RWPE2 (cell line): ENCODE measurements at regions not wholly inside any gene's neighbourhood (a gene's known extent, or its start where the extent isn't known, plus 50 kb on each side); places are given as distances from the start of the nearest gene placed in this dataset.

Source experiments
- ATAC-seq: fragments of 200-7000 bp; cut with Tn5 transposase; 3 replicates; pipeline ENCODE4 v1.9.1; 2021; ENCODE audit warnings: low read depth
- DNase-seq: peaks from one replicate; pipeline ENCODE4 v3.0.0-alpha.2; 2020; ENCODE audit warnings: low spot score
- H3K27ac ChIP-seq: fragments of 450-650 bp; 2 replicates; pipeline ENCODE4 v1.5.1; 2017; ENCODE audit warnings: mild to moderate bottlenecking; ENCODE audit not compliant: poor library complexity, severe bottlenecking
- H3K27me3 ChIP-seq: fragments of 250-450 bp; sonication (Bioruptor Pico); 2 replicates; pipeline ENCODE4 v1.5.1; 2021; ENCODE audit warnings: mild to moderate bottlenecking, moderate library complexity; ENCODE audit not compliant: insufficient read depth, poor library complexity, severe bottlenecking
- H3K36me3 ChIP-seq: fragments of 250-450 bp; sonication (Bioruptor Pico); 2 replicates; pipeline ENCODE4 v1.5.1; 2020; ENCODE audit warnings: low read depth, mild to moderate bottlenecking, moderate library complexity
- H3K4me1 ChIP-seq: fragments of 250-450 bp; sonication (Bioruptor Pico); 2 replicates; pipeline ENCODE4 v1.5.1; 2021; ENCODE audit warnings: mild to moderate bottlenecking, moderate library complexity; ENCODE audit not compliant: insufficient read depth, poor library complexity, severe bottlenecking
- H3K4me3 ChIP-seq: fragments of 250-450 bp; sonication (Bioruptor Pico); 2 replicates; pipeline ENCODE4 v1.5.1; 2021; ENCODE audit warnings: mild to moderate bottlenecking, moderate library complexity; ENCODE audit not compliant: severe bottlenecking
- H3K9me3 ChIP-seq: fragments of 250-450 bp; sonication (Bioruptor Pico); 2 replicates; pipeline ENCODE4 v1.5.1; 2021; ENCODE audit warnings: mild to moderate bottlenecking, moderate library complexity; ENCODE audit not compliant: severe bottlenecking
- TF ChIP-seq, protein P1 (sequence below): fragments of 450-650 bp; IDR thresholded peaks from one replicate; pipeline ENCODE4 v1.5.1; 2017; ENCODE audit warnings: mild to moderate bottlenecking, moderate library complexity; ENCODE audit not compliant: poor library complexity, severe bottlenecking

GRCh38 chr15:23853286-23853685 lies 166.2 kb upstream of the NDN start:
- Histone ChIP-seq H3K9me3 (no peaks in the 10 kb centered on the region), H3K4me3 (no peak overlapping the region), H3K4me1 (no peaks in the 10 kb centered on the region), H3K27ac (no peak overlapping the region), H3K27me3 (peaks cover 24% of the 10 kb centered on the region), H3K36me3 (no peaks in the 10 kb centered on the region)
- DNase-seq (no peak), ATAC-seq (no peak)
- TF ChIP-seq, protein P1, sequence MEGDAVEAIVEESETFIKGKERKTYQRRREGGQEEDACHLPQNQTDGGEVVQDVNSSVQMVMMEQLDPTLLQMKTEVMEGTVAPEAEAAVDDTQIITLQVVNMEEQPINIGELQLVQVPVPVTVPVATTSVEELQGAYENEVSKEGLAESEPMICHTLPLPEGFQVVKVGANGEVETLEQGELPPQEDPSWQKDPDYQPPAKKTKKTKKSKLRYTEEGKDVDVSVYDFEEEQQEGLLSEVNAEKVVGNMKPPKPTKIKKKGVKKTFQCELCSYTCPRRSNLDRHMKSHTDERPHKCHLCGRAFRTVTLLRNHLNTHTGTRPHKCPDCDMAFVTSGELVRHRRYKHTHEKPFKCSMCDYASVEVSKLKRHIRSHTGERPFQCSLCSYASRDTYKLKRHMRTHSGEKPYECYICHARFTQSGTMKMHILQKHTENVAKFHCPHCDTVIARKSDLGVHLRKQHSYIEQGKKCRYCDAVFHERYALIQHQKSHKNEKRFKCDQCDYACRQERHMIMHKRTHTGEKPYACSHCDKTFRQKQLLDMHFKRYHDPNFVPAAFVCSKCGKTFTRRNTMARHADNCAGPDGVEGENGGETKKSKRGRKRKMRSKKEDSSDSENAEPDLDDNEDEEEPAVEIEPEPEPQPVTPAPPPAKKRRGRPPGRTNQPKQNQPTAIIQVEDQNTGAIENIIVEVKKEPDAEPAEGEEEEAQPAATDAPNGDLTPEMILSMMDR: no peak

DNA sequence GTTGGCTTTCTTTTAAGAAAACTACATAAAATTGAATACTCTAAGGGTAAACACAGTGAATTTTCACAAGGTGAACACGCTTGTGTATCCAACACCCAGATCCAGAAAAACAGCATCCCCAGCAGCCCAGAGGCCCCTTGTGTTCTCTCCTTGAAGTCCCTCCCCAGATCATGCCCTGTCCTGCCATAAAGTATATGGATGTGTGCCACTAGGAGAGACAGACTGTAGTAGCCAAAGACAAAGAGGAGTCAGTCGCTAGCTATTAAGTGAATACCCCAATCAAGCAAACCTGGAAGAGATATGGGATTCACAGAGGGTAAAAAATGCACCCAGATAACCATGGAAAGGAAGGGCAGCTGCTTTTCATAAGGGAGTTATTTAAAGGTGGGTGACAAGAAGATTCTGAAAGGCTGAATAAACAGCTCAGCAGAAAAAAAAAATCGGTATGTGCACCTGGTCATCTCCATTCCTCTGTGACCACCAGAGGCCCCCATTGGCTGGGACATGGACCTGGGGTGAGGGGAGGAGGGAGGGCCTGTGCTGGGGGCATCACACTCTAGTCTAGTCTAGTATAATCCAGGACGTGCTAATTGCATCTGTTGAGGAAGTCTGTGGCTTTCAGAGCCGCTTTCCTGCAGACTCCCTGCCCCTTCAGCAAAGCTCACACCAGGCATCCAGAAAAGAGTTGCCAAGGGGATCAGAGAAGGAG lies 167.3 kb upstream of the NDN start:
- no peaks in the 10 kb centered on the region for H3K4me1 ChIP-seq
- no peaks in the 10 kb centered on the region for H3K9me3 ChIP-seq
- TF ChIP-seq, protein P1: no peak
- ATAC-seq (no peak), DNase-seq (no peak)
- no peaks in the 10 kb centered on the region for H3K36me3 ChIP-seq
- no peak overlapping the region for H3K27ac ChIP-seq
- H3K4me3 ChIP-seq: no peak overlapping the region
- H3K27me3 ChIP-seq: peaks cover 21% of the 10 kb centered on the region

- Histone ChIP-seq H3K27me3 (peaks cover 21% of the 10 kb centered on the region), H3K4me1 (no peaks in the 10 kb centered on the region), H3K9me3 (no peaks in the 10 kb centered on the region), H3K36me3 (no peaks in the 10 kb centered on the region), H3K4me3 (no peak overlapping the region), H3K27ac (no peak overlapping the region)
- TF ChIP-seq, protein P1: no peak
- ATAC-seq (no peak), DNase-seq (no peak)
These were observed 168.0 kb upstream of the NDN start for GRCh38 chr15:23854912-23855659.

- H3K4me1 ChIP-seq: no peaks in the 10 kb centered on the region
- TF ChIP-seq, protein P1: no peak
- H3K9me3 ChIP-seq: no peaks in the 10 kb centered on the region
- H3K27me3 ChIP-seq: peaks cover 21% of the 10 kb centered on the region
- H3K36me3 ChIP-seq: no peaks in the 10 kb centered on the region
- H3K4me3 ChIP-seq: no peak overlapping the region
- DNase-seq: no peak
- ATAC-seq: no peak
- no peak overlapping the region for H3K27ac ChIP-seq
These were observed 168.8 kb upstream of the NDN start for GRCh38 chr15:23855947-23856346.
